ENCODE measurements at regions not wholly inside any gene's neighbourhood (a gene's known extent, or its start where the extent isn't known, plus 50 kb on each side); places are given as distances from the start of the nearest gene placed in this dataset.

GRCh38 chr6:150690681-150691080, 91.0 kb downstream of the PLEKHG1 start:
- TF ChIP-seq CTCF (IDR thresholded peaks at IDR 0.05; ENCODE audit: borderline replicate concordance, extremely low read depth, low read length, poor library complexity, severe bottlenecking) (no peak), EZH2 (IDR thresholded peaks at IDR 0.05; ENCODE audit: borderline replicate concordance, low read depth, low read length, severe bottlenecking) (no peak)

Measured in DND-41 (cell line).